ENCODE measurements at regions not wholly inside any gene's neighbourhood (a gene's known extent, or its start where the extent isn't known, plus 50 kb on each side); places are given as distances from the start of the nearest gene placed in this dataset.

- TF ChIP-seq CTCF (conservative IDR thresholded peaks at IDR 0.05) (no peak), ZFX (IDR thresholded peaks at IDR 0.05) (no peak)
These were observed 95.2 kb downstream of the NAB1 start for GRCh38 chr2:190744041-190744440.
